ENCODE measurements at regions not wholly inside any gene's neighbourhood (a gene's known extent, or its start where the extent isn't known, plus 50 kb on each side); places are given as distances from the start of the nearest gene placed in this dataset.
"Not testable (repeated sequence)": the region's sequence is repeated elsewhere in the genome, so short reads cannot be mapped to it uniquely, and the experiment has no call there.

DNA sequence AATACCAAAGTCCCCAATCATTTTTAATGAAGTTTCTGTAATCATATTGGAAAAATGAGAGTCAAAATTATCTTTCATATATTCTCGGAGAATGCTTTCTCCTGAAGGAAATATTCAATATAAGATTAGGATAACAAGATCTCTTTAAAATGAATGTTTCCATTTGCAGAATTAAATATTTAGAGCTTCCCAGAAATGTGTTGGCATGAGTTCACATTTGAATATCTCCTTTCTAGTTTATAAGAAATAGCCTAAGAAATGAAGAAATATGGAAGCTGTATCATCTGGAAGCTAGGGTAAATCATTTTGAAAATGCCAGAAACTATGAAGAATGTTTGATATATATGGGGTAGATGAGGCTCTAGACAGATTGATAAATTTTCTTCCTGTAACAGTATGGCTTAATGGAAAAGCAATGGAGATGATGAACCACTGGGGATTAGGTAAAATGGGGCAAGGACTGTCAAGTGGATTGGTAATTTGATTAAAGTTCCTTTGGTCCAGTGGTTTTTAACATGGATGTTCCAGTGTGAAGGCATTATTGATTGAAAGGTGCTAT lies 184.6 kb upstream of the ZNF804A start:
- Mint-ChIP-seq H3K4me3 (no peak overlapping the region), H3K27me3 (ENCODE audit: low read depth) (no peaks in the 10 kb centered on the region), H3K9me3 (peaks cover 13% of the 10 kb centered on the region), H3K4me1 (ENCODE audit: low read depth) (no peaks in the 10 kb centered on the region), H3K27ac (no peak overlapping the region), H3K36me3 (ENCODE audit: low read depth) (no peaks in the 10 kb centered on the region)
- no peak for DNase-seq (ENCODE audit: low spot score)

DNA sequence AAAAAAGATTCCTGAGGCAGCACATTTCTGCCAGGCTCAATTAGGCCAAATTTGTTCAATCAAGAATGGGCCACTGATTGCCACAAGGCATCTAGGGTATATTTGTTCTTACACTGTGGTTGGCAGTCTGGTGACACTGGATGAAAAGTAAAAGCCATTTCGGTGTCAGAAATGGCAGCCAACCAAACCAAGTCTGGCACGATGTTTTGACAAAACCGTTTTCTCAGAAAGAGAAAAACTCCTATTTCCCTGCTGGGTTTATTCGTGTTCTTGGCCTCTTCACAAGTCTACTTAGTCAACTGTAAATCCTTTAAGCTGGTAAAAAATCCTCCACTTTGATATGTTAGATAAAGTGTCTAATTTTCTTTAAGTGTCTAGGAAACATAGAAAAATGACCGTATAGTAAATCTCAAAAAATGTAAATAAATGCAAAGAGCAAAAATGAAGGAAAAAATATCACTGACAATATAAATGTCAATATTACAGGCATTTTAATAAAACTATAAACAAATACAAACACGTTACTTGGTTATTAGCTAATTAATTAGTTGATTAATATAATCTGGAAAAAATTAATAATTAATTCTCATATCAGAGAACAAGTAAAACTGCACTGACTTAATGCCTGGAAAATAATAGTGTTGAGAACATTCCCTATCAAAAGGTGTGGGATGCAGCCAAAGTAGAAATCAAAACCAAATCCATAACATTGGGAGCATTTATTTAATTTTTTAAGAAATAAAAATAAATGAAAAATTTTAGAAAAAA lies 182.0 kb upstream of the ZNF804A start:
- Mint-ChIP-seq H3K36me3 (ENCODE audit: low read depth) (no peaks in the 10 kb centered on the region), H3K4me3 (no peak overlapping the region), H3K9me3 (peaks cover 9% of the 10 kb centered on the region), H3K27me3 (ENCODE audit: low read depth) (no peaks in the 10 kb centered on the region), H3K4me1 (ENCODE audit: low read depth) (no peaks in the 10 kb centered on the region), H3K27ac (no peak overlapping the region)
- no peak for DNase-seq (ENCODE audit: low spot score)

DNA sequence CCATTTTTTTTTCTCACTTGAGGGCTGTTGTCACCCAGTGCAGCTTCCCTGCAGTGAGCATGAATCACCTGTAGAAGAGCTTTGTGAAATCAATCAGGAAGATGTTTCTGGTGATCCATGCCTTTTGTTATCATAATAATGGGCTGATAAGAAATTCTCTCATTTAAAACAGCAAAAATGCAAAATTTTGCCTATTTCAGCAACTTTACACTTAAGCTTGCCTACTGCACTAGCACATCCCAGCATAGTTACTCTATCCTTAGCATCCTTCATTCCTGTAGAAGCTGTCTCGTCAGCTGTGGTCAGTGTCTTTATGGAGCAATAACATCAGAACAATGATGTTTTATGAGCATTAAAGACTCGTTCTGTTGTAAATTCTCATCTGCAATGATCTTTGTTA lies 178.6 kb upstream of the ZNF804A start:
- Mint-ChIP-seq H3K27me3 (ENCODE audit: low read depth) (no peaks in the 10 kb centered on the region), H3K4me3 (no peak overlapping the region), H3K36me3 (ENCODE audit: low read depth) (no peaks in the 10 kb centered on the region), H3K4me1 (ENCODE audit: low read depth) (no peaks in the 10 kb centered on the region), H3K9me3 (peaks cover 4% of the 10 kb centered on the region), H3K27ac (no peak overlapping the region)
- DNase-seq (ENCODE audit: low spot score), result no peak

DNA sequence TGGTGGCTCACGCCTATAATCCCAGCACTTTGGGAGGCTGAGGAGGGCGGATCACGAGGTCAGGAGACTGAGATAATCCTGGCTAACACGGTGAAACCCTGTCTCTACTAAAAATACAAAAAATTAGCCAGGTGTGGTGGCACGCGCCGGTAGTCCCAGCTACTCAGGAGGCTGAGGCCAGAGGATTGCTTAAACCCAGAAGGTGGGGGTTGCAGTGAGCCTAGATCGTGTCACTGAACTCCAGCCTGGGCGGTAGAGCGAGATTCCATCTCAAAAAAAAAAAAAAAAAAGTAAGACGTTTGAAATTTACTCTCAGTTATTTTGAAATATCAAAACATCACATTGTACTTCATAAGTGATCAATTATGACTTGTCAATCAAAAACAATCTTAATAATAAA lies 176.9 kb upstream of the ZNF804A start:
- H3K27ac Mint-ChIP-seq; H3K27me3 Mint-ChIP-seq (ENCODE audit: low read depth); H3K4me3 Mint-ChIP-seq; DNase-seq (ENCODE audit: low spot score); H3K9me3 Mint-ChIP-seq; H3K4me1 Mint-ChIP-seq (ENCODE audit: low read depth); H3K36me3 Mint-ChIP-seq (ENCODE audit: low read depth): not testable (repeated sequence)

DNA sequence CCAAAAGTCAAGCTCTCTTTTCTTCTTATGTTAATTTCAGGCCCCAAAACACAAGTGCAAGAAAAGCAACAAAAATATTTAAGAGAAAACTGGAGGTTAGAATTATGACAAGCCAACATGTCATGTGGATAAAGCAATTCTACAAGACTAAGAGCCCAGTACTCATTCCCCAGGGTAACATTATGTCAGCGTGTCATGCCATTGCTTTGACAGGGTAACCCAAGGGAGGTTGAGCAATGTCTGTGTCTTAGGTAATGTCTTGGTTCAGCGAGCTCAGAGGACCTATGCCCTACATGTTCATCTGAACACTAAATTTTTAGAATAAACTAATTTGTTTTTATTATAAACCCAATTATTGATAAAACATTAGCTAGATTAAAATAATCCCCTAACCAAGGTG lies 173.2 kb upstream of the ZNF804A start:
- Mint-ChIP-seq H3K27me3 (ENCODE audit: low read depth) (no peaks in the 10 kb centered on the region), H3K36me3 (ENCODE audit: low read depth) (no peaks in the 10 kb centered on the region), H3K4me3 (no peak overlapping the region), H3K9me3 (peaks cover 4% of the 10 kb centered on the region), H3K27ac (no peak overlapping the region), H3K4me1 (ENCODE audit: low read depth) (no peaks in the 10 kb centered on the region)
- DNase-seq (ENCODE audit: low spot score), result no peak

DNA sequence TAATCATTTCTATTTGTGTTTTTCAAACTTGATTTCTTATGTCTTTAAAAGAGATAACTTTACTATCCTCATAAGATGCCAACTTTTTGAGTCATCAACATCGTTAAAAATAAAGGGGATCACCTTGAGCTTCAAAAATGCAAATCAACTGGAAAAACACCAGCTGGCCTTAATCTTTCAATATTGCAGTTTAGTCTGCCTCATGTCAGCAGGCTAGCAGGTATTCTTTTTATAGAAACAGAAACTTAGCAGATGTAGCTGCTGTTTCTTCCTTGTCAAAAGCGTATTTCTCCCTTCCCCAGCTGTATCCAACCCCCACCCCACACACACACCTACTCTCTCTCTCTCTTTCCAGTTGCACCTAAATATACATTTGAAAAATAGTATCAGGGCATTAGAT lies 154.1 kb upstream of the ZNF804A start:
- DNase-seq (ENCODE audit: low spot score), result no peak
- H3K9me3 Mint-ChIP-seq, result no peaks in the 10 kb centered on the region
- no peak overlapping the region for H3K4me3 Mint-ChIP-seq
- H3K4me1 Mint-ChIP-seq (ENCODE audit: low read depth), result no peaks in the 10 kb centered on the region
- no peak overlapping the region for H3K27ac Mint-ChIP-seq
- no peaks in the 10 kb centered on the region for H3K36me3 Mint-ChIP-seq (ENCODE audit: low read depth)
- no peaks in the 10 kb centered on the region for H3K27me3 Mint-ChIP-seq (ENCODE audit: low read depth)

DNA sequence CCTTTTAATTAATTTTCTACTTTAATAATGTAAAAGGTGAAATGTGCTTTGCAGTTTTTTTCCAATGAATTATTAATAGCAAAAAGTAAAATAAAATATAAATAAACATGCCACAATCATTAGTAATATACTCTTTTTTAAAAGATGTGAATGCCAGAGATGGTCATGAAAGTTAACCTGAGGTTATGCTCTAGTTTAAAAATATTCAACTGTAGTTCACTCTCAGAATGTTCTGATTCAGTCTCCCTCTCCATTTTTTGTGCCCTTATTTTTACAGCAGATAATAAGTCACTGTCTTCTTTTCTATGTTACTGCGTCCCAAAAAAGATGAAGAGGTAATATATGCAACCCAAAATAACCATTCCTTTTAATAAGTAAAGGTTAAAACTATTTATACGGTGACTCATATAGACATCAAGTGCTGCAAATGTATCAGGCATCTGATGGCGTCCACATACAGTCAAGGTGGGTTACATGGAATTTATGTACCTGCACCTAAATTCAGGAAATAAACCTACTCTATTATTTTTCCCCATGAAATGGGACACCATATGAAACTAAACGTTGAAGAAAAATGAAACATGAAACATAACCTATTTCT lies 153.6 kb upstream of the ZNF804A start:
- H3K9me3 Mint-ChIP-seq, result no peaks in the 10 kb centered on the region
- no peaks in the 10 kb centered on the region for H3K4me1 Mint-ChIP-seq (ENCODE audit: low read depth)

DNA sequence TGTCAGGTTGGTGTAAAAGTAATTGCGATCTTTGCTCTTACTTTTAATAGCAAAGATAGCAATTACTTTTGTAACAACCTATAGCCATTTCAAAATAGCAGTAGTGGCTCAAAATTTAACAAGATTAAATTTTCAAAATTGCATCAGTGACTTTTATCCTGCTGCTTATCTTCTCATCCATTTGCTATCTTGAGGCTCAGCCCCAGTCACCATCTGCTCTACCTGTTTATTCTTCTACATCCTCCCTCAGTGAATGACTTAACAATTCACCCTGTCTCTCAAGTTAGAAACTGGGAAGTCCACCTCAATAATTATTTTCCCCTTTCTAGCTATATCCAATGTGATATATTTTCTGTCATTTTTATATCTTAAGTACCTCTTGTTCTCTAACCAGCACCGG lies 148.6 kb upstream of the ZNF804A start:
- DNase-seq (ENCODE audit: low spot score), result no peak
- Mint-ChIP-seq H3K4me3 (no peak overlapping the region), H3K27ac (no peak overlapping the region), H3K27me3 (ENCODE audit: low read depth) (no peaks in the 10 kb centered on the region), H3K36me3 (ENCODE audit: low read depth) (no peaks in the 10 kb centered on the region), H3K9me3 (no peaks in the 10 kb centered on the region), H3K4me1 (ENCODE audit: low read depth) (no peaks in the 10 kb centered on the region)

More for the DNA sequence above, 153.6 kb upstream of the ZNF804A start:
- Mint-ChIP-seq H3K4me3 (no peak overlapping the region), H3K27me3 (ENCODE audit: low read depth) (no peaks in the 10 kb centered on the region), H3K27ac (no peak overlapping the region), H3K36me3 (ENCODE audit: low read depth) (no peaks in the 10 kb centered on the region)
- DNase-seq (ENCODE audit: low spot score), result no peak

DNA sequence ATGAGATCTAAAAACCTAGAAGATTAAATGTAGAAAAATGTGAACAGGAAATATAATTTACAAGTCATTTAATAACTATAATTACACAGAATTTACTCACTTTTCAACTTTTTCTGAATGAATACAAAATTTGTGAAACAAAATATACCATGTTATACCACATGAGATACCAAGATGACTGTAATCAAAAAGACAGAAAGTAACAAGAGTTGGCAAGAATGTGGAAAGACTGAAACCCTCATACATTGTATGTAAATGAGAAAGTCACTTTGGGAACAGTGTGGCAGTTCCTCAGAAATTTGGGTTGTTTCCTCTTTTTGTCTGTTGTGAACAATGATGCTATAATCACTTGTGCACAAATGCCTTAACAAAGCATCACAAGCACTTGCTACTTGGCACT lies 145.4 kb upstream of the ZNF804A start:
- no peak overlapping the region for H3K4me3 Mint-ChIP-seq
- no peaks in the 10 kb centered on the region for H3K4me1 Mint-ChIP-seq (ENCODE audit: low read depth)
- H3K9me3 Mint-ChIP-seq, result peaks cover 3% of the 10 kb centered on the region
- no peaks in the 10 kb centered on the region for H3K36me3 Mint-ChIP-seq (ENCODE audit: low read depth)
- no peak overlapping the region for H3K27ac Mint-ChIP-seq
- no peak for DNase-seq (ENCODE audit: low spot score)
- H3K27me3 Mint-ChIP-seq (ENCODE audit: low read depth), result no peaks in the 10 kb centered on the region

DNA sequence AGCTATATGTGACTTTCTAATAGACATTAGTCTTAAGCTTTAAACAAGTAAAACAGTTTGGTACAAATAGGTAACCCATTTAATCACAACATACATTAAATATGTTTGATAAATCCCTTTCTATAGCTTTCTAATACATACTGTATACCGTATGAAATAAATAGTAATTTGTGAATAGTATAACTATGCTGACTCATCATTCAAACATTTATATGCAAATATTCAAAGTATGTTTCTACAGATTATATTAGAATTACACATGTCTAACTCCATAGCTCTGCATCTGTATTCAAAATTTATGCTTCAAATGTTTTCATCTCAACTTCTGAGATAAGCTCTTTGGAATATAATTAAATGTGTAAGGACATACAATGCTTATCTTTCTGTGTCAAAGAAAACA lies 142.7 kb upstream of the ZNF804A start:
- DNase-seq (ENCODE audit: low spot score), result no peak
- H3K36me3 Mint-ChIP-seq (ENCODE audit: low read depth), result no peaks in the 10 kb centered on the region
- no peaks in the 10 kb centered on the region for H3K27me3 Mint-ChIP-seq (ENCODE audit: low read depth)
- H3K4me1 Mint-ChIP-seq (ENCODE audit: low read depth), result no peaks in the 10 kb centered on the region
- peaks cover 3% of the 10 kb centered on the region for H3K9me3 Mint-ChIP-seq
- no peak overlapping the region for H3K4me3 Mint-ChIP-seq
- no peak overlapping the region for H3K27ac Mint-ChIP-seq

DNA sequence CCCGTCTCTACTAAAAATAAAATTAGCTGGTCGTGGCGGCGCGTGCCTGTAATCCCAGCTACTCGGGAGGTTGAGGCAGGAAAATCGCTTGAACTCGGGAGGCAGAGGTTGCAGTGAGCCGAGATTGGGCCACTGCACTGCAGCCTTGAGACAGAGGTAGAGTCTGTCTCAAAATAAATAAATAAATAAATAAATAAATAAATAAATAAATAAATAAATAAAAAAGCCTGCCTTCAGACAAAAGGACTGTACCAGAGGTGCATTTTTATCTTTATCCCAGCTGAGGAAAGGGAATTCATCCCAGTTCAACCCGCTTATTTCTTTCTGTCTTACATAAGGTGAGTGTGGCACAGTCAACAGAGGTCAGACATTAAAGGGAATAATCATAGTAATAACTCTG lies 141.6 kb upstream of the ZNF804A start:
- H3K9me3 Mint-ChIP-seq; H3K36me3 Mint-ChIP-seq (ENCODE audit: low read depth); DNase-seq (ENCODE audit: low spot score); H3K4me3 Mint-ChIP-seq; H3K4me1 Mint-ChIP-seq (ENCODE audit: low read depth); H3K27ac Mint-ChIP-seq; H3K27me3 Mint-ChIP-seq (ENCODE audit: low read depth): not testable (repeated sequence)

DNA sequence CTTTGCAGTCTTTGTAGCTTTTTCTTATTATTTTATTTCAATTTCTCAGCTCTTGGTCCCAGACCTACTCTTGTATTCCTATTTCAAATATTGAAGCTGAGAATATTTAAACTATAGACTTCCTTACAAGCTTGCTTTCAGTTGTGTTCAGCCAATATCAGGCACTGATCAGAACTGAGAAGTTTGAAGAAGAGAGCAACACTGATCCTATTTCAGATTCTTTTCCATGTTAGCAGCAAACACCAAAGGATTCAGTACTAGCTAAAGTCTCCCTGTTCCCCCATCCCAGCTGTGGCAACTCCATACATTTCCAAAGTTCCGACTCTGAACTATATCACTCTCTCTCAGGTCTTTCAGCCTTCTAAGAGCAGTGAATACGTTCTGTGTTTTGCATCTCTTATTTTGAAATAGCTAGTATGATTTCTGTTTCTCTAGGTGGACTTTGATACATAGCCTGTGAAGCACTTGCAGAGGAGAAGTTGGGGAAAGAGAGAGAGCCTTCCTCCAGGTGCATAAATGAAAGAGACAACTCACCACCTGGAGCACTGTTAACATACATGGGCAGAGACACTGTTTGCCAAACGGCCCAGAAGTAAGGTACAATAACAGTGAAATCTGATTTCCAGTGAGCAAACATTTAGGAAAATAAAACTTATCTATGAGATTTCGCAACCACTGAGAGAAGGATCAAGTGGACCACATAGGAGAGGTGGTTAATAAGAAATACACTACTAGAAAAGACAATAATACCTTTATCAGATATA lies 135.0 kb upstream of the ZNF804A start:
- Mint-ChIP-seq H3K4me1 (ENCODE audit: low read depth) (no peaks in the 10 kb centered on the region), H3K27ac (no peak overlapping the region), H3K4me3 (no peak overlapping the region), H3K9me3 (peaks cover 4% of the 10 kb centered on the region), H3K36me3 (ENCODE audit: low read depth) (no peaks in the 10 kb centered on the region), H3K27me3 (ENCODE audit: low read depth) (no peaks in the 10 kb centered on the region)
- no peak for DNase-seq (ENCODE audit: low spot score)

DNA sequence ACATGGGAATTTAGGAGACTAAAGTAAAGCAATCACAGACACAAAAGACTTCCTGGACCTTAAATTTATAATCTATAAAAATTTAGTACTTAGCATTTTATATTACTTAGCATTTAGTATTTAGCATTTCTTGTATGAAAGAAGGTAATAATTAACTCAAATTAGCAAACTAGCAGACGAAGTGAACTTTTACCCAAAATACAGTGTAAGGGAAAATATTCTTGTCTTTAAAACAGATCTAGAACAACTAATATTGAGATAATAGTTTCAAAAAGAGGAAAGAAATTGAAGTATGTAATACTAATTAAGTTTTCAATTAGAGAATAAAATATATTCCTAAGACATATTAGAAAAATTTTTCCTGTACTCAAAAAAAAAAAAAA lies 134.5 kb upstream of the ZNF804A start:
- Mint-ChIP-seq H3K27ac (no peak overlapping the region), H3K9me3 (peaks cover 4% of the 10 kb centered on the region), H3K4me3 (no peak overlapping the region), H3K36me3 (ENCODE audit: low read depth) (no peaks in the 10 kb centered on the region), H3K4me1 (ENCODE audit: low read depth) (no peaks in the 10 kb centered on the region), H3K27me3 (ENCODE audit: low read depth) (no peaks in the 10 kb centered on the region)
- DNase-seq (ENCODE audit: low spot score), result no peak

DNA sequence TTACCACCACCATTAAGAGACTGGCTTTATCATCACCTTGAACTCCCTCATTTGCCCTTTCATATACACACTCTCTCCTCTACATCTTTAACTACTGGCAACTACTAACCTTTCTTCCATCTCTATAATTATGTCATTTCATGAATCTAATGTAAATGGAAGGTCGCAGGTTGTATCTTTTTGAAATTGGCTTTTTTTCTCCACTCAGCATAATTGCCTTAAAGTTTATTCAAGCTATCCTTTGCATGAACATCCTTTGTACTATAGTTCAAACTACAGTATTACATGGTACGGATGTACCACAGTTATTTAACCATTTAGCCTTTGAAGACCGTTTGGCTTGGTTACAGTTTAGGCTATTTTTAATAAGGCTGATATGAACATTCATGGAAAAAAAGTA lies 129.5 kb upstream of the ZNF804A start:
- Mint-ChIP-seq H3K27me3 (ENCODE audit: low read depth) (no peaks in the 10 kb centered on the region), H3K36me3 (ENCODE audit: low read depth) (no peaks in the 10 kb centered on the region), H3K9me3 (peaks cover 4% of the 10 kb centered on the region), H3K4me1 (ENCODE audit: low read depth) (no peaks in the 10 kb centered on the region), H3K27ac (no peak overlapping the region), H3K4me3 (no peak overlapping the region)
- no peak for DNase-seq (ENCODE audit: low spot score)
